ENCODE measurements at regions not wholly inside any gene's neighbourhood (a gene's known extent, or its start where the extent isn't known, plus 50 kb on each side); places are given as distances from the start of the nearest gene placed in this dataset.

- intact Hi-C loops (cut with micrococcal nuclease), result loop anchor here (1.0 kb wide), 1 partner anchor 12 kb away; no protein-coding TSS in a partner anchor
- Mint-ChIP-seq H3K4me3 (ENCODE audit: low read depth) (no peak overlapping the region), H3K36me3 (ENCODE audit: low read depth) (peaks cover 3% of the 10 kb centered on the region), H3K9me3 (peaks cover 11% of the 10 kb centered on the region), H3K27ac (no peak overlapping the region), H3K27me3 (ENCODE audit: low read depth) (peaks cover 4% of the 10 kb centered on the region), H3K4me1 (ENCODE audit: low read depth) (peaks cover 64% of the 10 kb centered on the region)
- no peak for DNase-seq (ENCODE audit: low spot score)
These were observed 52.5 kb upstream of the NABP1 start for GRCh38 chr2:191625446-191625845.

- no peak for DNase-seq (ENCODE audit: low spot score)
- H3K27ac Mint-ChIP-seq, result no peak overlapping the region
- H3K27me3 Mint-ChIP-seq (ENCODE audit: low read depth), result peaks cover 4% of the 10 kb centered on the region
- intact Hi-C loops (cut with micrococcal nuclease), result no loop called here
- H3K9me3 Mint-ChIP-seq, result peaks cover 11% of the 10 kb centered on the region
- peaks cover 59% of the 10 kb centered on the region for H3K4me1 Mint-ChIP-seq (ENCODE audit: low read depth)
- H3K36me3 Mint-ChIP-seq (ENCODE audit: low read depth), result peaks cover 3% of the 10 kb centered on the region
- no peak overlapping the region for H3K4me3 Mint-ChIP-seq (ENCODE audit: low read depth)
These were observed 51.3 kb upstream of the NABP1 start for GRCh38 chr2:191626497-191627151.

DNA sequence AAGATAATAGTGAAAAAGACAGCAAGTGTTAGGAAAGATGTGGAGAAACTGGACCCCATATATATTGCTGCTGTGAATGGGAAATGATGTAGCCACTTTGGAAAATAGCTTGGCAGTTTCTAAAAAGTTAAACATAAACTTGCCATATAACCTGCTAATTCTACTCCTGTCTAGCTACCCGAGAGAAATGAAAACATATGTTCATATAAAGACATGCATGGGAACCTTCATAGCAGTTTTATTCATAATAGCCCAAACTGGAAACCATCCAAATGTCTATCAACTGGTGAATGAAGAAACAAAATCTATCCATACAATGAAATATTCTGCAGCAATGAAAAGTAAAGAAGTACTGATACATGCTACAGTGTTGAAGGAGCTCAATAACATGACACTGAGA, 50.4 kb upstream of the NABP1 start:
- H3K27ac Mint-ChIP-seq, result no peak overlapping the region
- no peak for DNase-seq (ENCODE audit: low spot score)
- H3K4me1 Mint-ChIP-seq (ENCODE audit: low read depth), result peaks cover 55% of the 10 kb centered on the region
- H3K4me3 Mint-ChIP-seq (ENCODE audit: low read depth), result no peak overlapping the region
- peaks cover 4% of the 10 kb centered on the region for H3K27me3 Mint-ChIP-seq (ENCODE audit: low read depth)
- H3K36me3 Mint-ChIP-seq (ENCODE audit: low read depth), result peaks cover 3% of the 10 kb centered on the region
- intact Hi-C loops (cut with micrococcal nuclease), result no loop called here
- peaks cover 11% of the 10 kb centered on the region for H3K9me3 Mint-ChIP-seq
